ENCODE measurements at regions not wholly inside any gene's neighbourhood (a gene's known extent, or its start where the extent isn't known, plus 50 kb on each side); places are given as distances from the start of the nearest gene placed in this dataset.
"Not testable (repeated sequence)": the region's sequence is repeated elsewhere in the genome, so short reads cannot be mapped to it uniquely, and the experiment has no call there.

DNA sequence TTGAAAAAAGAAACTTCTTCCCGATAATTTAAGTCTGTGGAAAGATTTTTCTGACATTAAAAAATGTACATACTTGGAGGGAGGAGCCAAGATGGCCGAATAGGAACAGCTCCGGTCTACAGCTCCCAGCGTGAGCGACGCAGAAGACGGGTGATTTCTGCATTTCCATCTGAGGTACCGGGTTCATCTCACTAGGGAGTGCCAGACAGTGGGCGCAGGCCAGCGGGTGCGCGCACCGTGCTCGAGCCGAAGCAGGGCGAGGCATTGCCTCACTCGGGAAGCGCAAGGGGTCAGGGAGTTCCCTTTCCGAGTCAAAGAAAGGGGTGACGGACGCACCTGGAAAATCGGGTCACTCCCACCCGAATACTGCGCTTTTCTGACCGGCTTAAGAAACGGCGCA, 241.7 kb downstream of the MPDZ start:
- H3K4me3 ChIP-seq (ENCODE audit: low read depth, low read length); DNase-seq (ENCODE audit: low read depth): not testable (repeated sequence)

DNA sequence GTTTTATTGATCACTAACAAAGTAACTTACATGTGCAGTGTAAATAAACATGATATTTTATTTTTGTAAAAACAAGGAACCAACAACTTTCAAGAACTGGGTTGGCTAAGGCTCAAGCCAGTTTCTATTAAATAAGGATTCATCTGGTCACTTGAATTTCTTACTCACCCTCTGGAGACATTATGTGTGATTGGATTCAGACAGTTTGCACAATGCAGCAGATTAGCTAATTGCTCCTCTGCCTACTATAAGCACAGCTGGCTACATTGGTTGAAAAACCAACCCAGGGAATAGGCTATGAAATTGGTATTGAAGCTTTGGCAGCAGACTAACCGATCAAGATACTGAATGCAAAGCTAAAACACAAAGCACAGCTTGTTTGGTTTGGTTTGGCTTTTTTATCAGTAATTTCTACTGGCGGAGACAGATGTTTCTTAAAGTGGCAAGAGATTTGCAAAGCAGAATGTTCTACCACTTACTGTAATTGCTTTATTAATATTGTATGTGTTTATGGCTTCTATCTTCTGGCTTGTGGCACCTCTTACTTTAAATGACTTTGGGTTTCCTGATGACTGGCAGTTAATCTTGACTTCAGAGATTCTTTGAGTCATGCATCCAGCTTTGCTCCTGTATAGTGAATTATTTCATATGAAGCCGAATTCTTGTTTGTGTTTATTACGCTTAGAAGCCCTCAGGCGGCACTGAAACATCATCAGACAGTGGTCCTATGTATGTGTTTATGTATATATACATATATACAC, 231.5 kb downstream of the MPDZ start:
- no peak for DNase-seq (ENCODE audit: low read depth)
- no peak overlapping the region for H3K4me3 ChIP-seq (ENCODE audit: low read depth, low read length)

DNA sequence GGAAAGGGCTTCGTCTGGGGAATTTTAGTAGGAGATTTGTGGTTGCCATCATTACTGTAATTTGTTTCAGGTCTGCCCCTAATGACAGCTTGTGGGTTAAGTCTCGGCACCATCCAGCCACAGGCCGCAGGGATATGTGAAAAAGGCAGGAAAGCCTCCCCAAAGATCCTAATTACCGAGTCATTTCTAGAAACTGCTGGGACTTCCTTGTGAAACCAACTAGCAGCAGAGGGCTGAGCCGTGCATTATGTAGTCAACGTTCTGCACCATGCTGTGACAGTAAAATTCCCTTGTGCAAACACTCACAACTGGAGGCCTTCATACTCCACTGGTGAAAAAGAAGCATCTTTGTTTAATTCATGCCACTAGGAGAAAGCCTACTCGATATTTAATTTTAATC, 230.3 kb downstream of the MPDZ start:
- no peak for DNase-seq (ENCODE audit: low read depth)
- H3K4me3 ChIP-seq (ENCODE audit: low read depth, low read length), result no peak overlapping the region

DNA sequence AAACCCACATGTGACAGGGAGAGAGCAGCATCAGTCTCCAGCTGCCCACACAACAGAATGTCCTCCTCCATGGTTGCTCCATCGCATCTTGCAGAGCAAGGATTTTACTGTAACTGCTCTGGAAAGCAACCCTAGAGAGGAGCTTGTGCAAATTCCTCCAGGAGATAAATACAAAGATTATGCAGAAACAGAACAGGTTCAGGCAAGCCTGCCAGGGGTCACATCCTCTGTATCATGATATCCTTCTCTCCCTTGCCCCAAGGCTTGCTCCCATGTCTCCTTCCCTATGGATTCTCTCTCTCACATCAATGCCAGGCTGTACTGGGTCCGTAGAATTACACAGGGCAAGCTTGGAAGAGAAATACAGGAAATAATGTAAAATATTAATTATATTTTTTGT, 226.0 kb downstream of the MPDZ start:
- DNase-seq (ENCODE audit: low read depth), result no peak
- H3K4me3 ChIP-seq (ENCODE audit: low read depth, low read length), result no peak overlapping the region

DNA sequence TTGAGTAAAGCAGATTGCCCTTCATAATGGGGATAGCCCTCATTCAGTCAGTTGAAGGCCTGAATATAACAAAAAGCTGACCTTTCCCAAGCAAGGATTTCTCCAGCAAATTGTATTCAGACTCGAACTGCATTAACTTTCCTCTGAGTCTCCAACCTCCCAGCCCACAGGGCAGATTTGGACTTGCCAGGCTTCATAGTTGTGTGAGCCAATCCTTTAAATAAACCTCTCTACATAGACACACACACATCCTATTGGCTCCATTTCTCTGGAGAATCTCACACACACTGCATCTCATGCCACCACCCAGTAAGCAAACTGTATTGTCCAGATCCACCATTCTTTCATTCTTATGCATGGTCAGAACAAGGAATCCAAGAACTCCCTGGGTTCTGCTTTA, 225.1 kb downstream of the MPDZ start:
- DNase-seq (ENCODE audit: low read depth), result no peak

More for the DNA sequence above, 225.1 kb downstream of the MPDZ start:
- H3K4me3 ChIP-seq (ENCODE audit: low read depth, low read length), result no peak overlapping the region

Data from skeletal muscle cell (primary cell).